NCI-H748 (cell line): ENCODE measurements at regions not wholly inside any gene's neighbourhood (a gene's known extent, or its start where the extent isn't known, plus 50 kb on each side); places are given as distances from the start of the nearest gene placed in this dataset.

ENCODE experiments used
- DNase-seq: peaks from one replicate; lab custom pipeline; 2025; ENCODE audit not compliant: unreplicated experiment; lab: John Stamatoyannopoulos, UW

GRCh38 chr18:995629-996028 lies 91.0 kb downstream of the ADCYAP1 start:
- no peak for DNase-seq

- DNase-seq: no peak
Measured at GRCh38 chr18:997499-997898, 92.8 kb downstream of the ADCYAP1 start.

GRCh38 chr18:998936-999335 lies 94.3 kb downstream of the ADCYAP1 start:
- DNase-seq: peak; percentile 33

GRCh38 chr18:1002653-1003178 lies 98.0 kb downstream of the ADCYAP1 start:
- no peak for DNase-seq

- DNase-seq: no peak
Measured at GRCh38 chr18:1003499-1003898, 98.8 kb downstream of the ADCYAP1 start.

GRCh38 chr18:1006304-1006703 lies 101.6 kb downstream of the ADCYAP1 start:
- DNase-seq: no peak

- no peak for DNase-seq
Measured at GRCh38 chr18:1006965-1007364, 102.3 kb downstream of the ADCYAP1 start.

GRCh38 chr18:1011349-1011748 lies 106.7 kb downstream of the ADCYAP1 start:
- DNase-seq: no peak

GRCh38 chr18:1012775-1013174 lies 108.1 kb downstream of the ADCYAP1 start:
- DNase-seq: no peak

GRCh38 chr18:1013951-1014350 lies 109.3 kb downstream of the ADCYAP1 start:
- no peak for DNase-seq

GRCh38 chr18:1014509-1014908 lies 109.8 kb downstream of the ADCYAP1 start:
- DNase-seq: peak; percentile 27

GRCh38 chr18:1014951-1015624 lies 110.4 kb downstream of the ADCYAP1 start:
- no peak for DNase-seq

- DNase-seq: no peak
Measured at GRCh38 chr18:1015777-1016176, 111.1 kb downstream of the ADCYAP1 start.

GRCh38 chr18:1017227-1018058 lies 112.8 kb downstream of the ADCYAP1 start:
- DNase-seq: no peak

- DNase-seq: peak; percentile 55
Measured at GRCh38 chr18:1018181-1018681, 113.6 kb downstream of the ADCYAP1 start.

- no peak for DNase-seq
Measured at GRCh38 chr18:1019191-1019590, 114.5 kb downstream of the ADCYAP1 start.

- no peak for DNase-seq
Measured at GRCh38 chr18:1020731-1021344, 116.2 kb downstream of the ADCYAP1 start.

- no peak for DNase-seq
Measured at GRCh38 chr18:1026930-1027329, 122.3 kb downstream of the ADCYAP1 start.

GRCh38 chr18:1033092-1033491 lies 128.4 kb downstream of the ADCYAP1 start:
- DNase-seq: peak; percentile 22

GRCh38 chr18:1034971-1035370 lies 130.3 kb downstream of the ADCYAP1 start:
- DNase-seq: no peak

GRCh38 chr18:1036926-1037325 lies 132.3 kb downstream of the ADCYAP1 start:
- no peak for DNase-seq

GRCh38 chr18:1037776-1038175 lies 133.1 kb downstream of the ADCYAP1 start:
- DNase-seq: peak; percentile 7
